ENCODE measurements at regions not wholly inside any gene's neighbourhood (a gene's known extent, or its start where the extent isn't known, plus 50 kb on each side); places are given as distances from the start of the nearest gene placed in this dataset.

DNA sequence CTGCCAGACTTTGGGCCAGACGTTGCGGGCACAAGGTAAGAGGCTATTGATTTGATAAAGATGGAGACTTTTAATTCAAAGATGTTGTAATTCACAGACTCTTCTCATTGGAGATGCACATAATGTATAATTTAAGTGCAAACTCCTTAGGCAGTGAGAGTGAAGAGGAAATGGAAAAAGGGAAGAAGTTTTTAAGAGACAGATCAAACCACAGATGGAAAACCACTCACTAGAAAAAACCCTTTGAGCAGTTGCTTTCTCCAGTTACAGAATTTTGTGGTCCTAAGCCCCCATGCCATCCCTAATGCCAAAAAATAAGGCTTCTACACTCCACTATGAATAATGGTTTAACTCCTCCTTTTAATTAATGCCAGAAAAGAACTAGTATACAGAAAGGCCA lies 977.1 kb upstream of the PRKX start:
- no peak for TF ChIP-seq POLR2A (IDR thresholded peaks at IDR 0.05)
- TF ChIP-seq, protein P1, sequence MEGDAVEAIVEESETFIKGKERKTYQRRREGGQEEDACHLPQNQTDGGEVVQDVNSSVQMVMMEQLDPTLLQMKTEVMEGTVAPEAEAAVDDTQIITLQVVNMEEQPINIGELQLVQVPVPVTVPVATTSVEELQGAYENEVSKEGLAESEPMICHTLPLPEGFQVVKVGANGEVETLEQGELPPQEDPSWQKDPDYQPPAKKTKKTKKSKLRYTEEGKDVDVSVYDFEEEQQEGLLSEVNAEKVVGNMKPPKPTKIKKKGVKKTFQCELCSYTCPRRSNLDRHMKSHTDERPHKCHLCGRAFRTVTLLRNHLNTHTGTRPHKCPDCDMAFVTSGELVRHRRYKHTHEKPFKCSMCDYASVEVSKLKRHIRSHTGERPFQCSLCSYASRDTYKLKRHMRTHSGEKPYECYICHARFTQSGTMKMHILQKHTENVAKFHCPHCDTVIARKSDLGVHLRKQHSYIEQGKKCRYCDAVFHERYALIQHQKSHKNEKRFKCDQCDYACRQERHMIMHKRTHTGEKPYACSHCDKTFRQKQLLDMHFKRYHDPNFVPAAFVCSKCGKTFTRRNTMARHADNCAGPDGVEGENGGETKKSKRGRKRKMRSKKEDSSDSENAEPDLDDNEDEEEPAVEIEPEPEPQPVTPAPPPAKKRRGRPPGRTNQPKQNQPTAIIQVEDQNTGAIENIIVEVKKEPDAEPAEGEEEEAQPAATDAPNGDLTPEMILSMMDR (IDR thresholded peaks at IDR 0.05), result no peak

Measured in Peyer's patch (tissue), 4 donors.